Panc1 (cell line): ENCODE measurements at regions not wholly inside any gene's neighbourhood (a gene's known extent, or its start where the extent isn't known, plus 50 kb on each side); places are given as distances from the start of the nearest gene placed in this dataset.

Experiments used
- ATAC-seq: fragments of 200-7000 bp; cut with Tn5 transposase; 2 replicates; pipeline ENCODE4 v1.9.1; 2020; ENCODE audit warnings: mild to moderate bottlenecking, moderate library complexity
- BruUV-seq: library from RNA; stranded (reverse); fragments of 400-500 nt; replicated peaks from 2 replicates; lab custom pipeline; 2021; lab: Mats Ljungman, UMichigan
- CTCF ChIA-PET: fragments of 300-600 bp; sonication (Branson Sonifier 250); formaldehyde crosslinking; loops from one replicate; lab custom pipeline; 2022; ENCODE audit warnings: antibody characterized with exemption; lab: Charles Lee
- POLR2A ChIA-PET: fragments of 300-600 bp; sonication (Branson Sonifier 250); formaldehyde crosslinking; loops from one replicate; lab custom pipeline; 2022; ENCODE audit warnings: antibody characterized with exemption; lab: Charles Lee
- DNase-seq: peaks from one replicate; pipeline ENCODE4 v3.0.0-alpha.2; 2010; ENCODE audit warnings: low read depth, low spot score
- H3K27ac ChIP-seq: 2 replicates; pipeline ENCODE4 v1.5.1; 2011; ENCODE audit warnings: mild to moderate bottlenecking, low read length, inconsistent platforms
- H3K27me3 ChIP-seq: fragments of 200-500 bp; sonication (Bioruptor generic); 2 replicates; pipeline ENCODE4 v1.6.0; 2014; ENCODE audit warnings: low read length, inconsistent platforms; ENCODE audit not compliant: control insufficient read depth, insufficient read depth
- H3K36me3 ChIP-seq: fragments of 200-500 bp; sonication (Bioruptor generic); 2 replicates; pipeline ENCODE4 v1.5.1; 2014; ENCODE audit warnings: inconsistent platforms, mild to moderate bottlenecking, low read length, moderate library complexity; ENCODE audit not compliant: control insufficient read depth, insufficient read depth
- H3K4me1 ChIP-seq: 2 replicates; pipeline ENCODE4 v1.5.1; 2011; ENCODE audit warnings: inconsistent platforms, mild to moderate bottlenecking, low read length, moderate library complexity; ENCODE audit not compliant: control insufficient read depth, insufficient read depth
- H3K4me3 ChIP-seq, 2 experiments: 2 replicates each; pipeline ENCODE4 v1.5.1; 2011 to 2012; ENCODE audit warnings: low read depth in 2 of 2, low read length in 2 of 2, mild to moderate bottlenecking in 2 of 2, inconsistent platforms in 1 of 2, moderate library complexity in 1 of 2
- H3K9me3 ChIP-seq: fragments of 200-500 bp; sonication (Bioruptor generic); 2 replicates; pipeline ENCODE4 v1.5.1; 2014; ENCODE audit warnings: low read depth, mild to moderate bottlenecking, inconsistent platforms, low read length, moderate library complexity; ENCODE audit not compliant: control insufficient read depth, insufficient read depth
- POLR2AphosphoS5 ChIP-seq: IDR thresholded peaks from 2 replicates; pipeline ENCODE4 v1.6.1; 2012; ENCODE audit warnings: mild to moderate bottlenecking, low read depth, low read length, moderate library complexity
- SIN3A ChIP-seq: IDR thresholded peaks from 2 replicates; pipeline ENCODE4 v1.6.1; 2012; ENCODE audit warnings: low read depth, mild to moderate bottlenecking, low read length, moderate library complexity, borderline replicate concordance; ENCODE audit not compliant: insufficient read depth
- TCF7L2 ChIP-seq: IDR thresholded peaks from 2 replicates; pipeline ENCODE4 v1.6.1; 2011; ENCODE audit warnings: mild to moderate bottlenecking, low read depth, low read length, inconsistent platforms
- in situ Hi-C: cut with HindIII; loops from 2 replicates; pipeline ENCODE4 v1.10.0; 2016; ENCODE audit warnings: low sequenced_read_pairs, low pct_unique_long_range_greater_than_20kb
- intact Hi-C: fragments of 100-400 bp; cut with micrococcal nuclease; formaldehyde crosslinking; loops from one replicate; pipeline ENCODE4 v1.10.0; 2022; ENCODE audit not compliant: unreplicated experiment
- TF ChIP-seq, protein P1 (sequence below): fragments of 450-650 bp; IDR thresholded peaks from 2 replicates; pipeline ENCODE4 v1.5.1; 2017; ENCODE audit warnings: mild to moderate bottlenecking
- TF ChIP-seq, protein P2 (sequence below), 2 experiments: IDR thresholded peaks; 2 replicates each; pipeline ENCODE4 v1.6.1; 2011 to 2012; ENCODE audit warnings: low read depth in 2 of 2, control low read depth in 1 of 2, low read length in 1 of 2, mild to moderate bottlenecking in 1 of 2, moderate library complexity in 1 of 2; ENCODE audit not compliant: insufficient read depth in 1 of 2

DNA sequence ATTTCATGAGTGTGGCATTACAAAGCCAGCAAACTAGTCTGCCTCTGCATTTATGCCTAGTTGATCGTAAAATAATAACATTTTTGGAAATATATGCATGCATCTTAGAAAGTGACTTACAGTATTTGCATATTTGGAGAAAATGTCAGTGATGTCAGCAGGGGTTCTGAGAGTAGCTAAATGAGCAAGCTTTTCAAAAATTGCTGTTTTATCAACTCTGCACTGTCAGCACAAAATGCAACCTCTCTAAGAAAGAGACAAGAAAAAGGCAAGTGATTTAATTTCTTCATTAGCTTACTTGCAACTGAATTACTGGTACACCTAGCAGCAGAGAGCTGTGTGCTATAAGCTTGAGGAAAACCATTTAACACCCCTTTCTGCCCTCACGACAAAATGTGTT lies 632.5 kb upstream of the MMS22L start:
- ChIA-PET CTCF (no interaction called here), POLR2A (no interaction called here)
- in situ Hi-C loops (no loop called here), intact Hi-C loops (no loop called here)
- no peaks in the 10 kb centered on the region for H3K27me3 ChIP-seq
- no peaks in the 10 kb centered on the region for H3K36me3 ChIP-seq
- no peak for DNase-seq
- no peak for ATAC-seq
- H3K4me1 ChIP-seq: no peaks in the 10 kb centered on the region
- no peak overlapping the region for H3K27ac ChIP-seq
- TF ChIP-seq SIN3A: no peak
- no peak for TF ChIP-seq POLR2AphosphoS5
- no peak overlapping the region for H3K4me3 ChIP-seq
- no TSS peak for BruUV-seq
- no peaks in the 10 kb centered on the region for H3K9me3 ChIP-seq

DNA sequence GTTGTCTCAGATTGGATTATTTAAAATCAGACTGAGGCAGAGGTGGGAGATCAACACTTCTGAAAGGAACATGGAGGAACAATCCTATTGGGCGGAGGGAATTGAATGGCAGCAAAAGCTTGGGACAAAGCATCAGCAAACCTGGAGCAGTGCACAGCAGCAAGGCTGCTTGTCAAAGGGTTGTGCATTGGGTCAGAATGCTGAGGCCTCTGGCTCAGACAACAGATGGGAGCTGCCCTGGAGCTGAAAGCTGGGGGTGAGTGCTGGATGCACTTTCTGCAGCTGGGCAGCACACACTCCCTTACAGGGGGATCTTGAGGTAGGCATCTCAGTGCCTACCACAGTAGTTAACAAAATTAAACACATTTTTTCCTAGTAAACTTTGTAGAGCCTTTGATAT lies 634.4 kb upstream of the MMS22L start:
- intact Hi-C loops (no loop called here), in situ Hi-C loops (no loop called here)
- Histone ChIP-seq H3K4me3 (no peak overlapping the region), H3K4me1 (no peaks in the 10 kb centered on the region), H3K9me3 (no peaks in the 10 kb centered on the region), H3K27me3 (no peaks in the 10 kb centered on the region), H3K36me3 (no peaks in the 10 kb centered on the region), H3K27ac (no peak overlapping the region)
- POLR2A ChIA-PET: no interaction called here
- CTCF ChIA-PET: no interaction called here
- DNase-seq (no peak), ATAC-seq (no peak)
- no TSS peak for BruUV-seq
- TF ChIP-seq, protein P1, sequence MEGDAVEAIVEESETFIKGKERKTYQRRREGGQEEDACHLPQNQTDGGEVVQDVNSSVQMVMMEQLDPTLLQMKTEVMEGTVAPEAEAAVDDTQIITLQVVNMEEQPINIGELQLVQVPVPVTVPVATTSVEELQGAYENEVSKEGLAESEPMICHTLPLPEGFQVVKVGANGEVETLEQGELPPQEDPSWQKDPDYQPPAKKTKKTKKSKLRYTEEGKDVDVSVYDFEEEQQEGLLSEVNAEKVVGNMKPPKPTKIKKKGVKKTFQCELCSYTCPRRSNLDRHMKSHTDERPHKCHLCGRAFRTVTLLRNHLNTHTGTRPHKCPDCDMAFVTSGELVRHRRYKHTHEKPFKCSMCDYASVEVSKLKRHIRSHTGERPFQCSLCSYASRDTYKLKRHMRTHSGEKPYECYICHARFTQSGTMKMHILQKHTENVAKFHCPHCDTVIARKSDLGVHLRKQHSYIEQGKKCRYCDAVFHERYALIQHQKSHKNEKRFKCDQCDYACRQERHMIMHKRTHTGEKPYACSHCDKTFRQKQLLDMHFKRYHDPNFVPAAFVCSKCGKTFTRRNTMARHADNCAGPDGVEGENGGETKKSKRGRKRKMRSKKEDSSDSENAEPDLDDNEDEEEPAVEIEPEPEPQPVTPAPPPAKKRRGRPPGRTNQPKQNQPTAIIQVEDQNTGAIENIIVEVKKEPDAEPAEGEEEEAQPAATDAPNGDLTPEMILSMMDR: no peak
- TF ChIP-seq TCF7L2 (no peak), POLR2AphosphoS5 (no peak)
- TF ChIP-seq, protein P2, sequence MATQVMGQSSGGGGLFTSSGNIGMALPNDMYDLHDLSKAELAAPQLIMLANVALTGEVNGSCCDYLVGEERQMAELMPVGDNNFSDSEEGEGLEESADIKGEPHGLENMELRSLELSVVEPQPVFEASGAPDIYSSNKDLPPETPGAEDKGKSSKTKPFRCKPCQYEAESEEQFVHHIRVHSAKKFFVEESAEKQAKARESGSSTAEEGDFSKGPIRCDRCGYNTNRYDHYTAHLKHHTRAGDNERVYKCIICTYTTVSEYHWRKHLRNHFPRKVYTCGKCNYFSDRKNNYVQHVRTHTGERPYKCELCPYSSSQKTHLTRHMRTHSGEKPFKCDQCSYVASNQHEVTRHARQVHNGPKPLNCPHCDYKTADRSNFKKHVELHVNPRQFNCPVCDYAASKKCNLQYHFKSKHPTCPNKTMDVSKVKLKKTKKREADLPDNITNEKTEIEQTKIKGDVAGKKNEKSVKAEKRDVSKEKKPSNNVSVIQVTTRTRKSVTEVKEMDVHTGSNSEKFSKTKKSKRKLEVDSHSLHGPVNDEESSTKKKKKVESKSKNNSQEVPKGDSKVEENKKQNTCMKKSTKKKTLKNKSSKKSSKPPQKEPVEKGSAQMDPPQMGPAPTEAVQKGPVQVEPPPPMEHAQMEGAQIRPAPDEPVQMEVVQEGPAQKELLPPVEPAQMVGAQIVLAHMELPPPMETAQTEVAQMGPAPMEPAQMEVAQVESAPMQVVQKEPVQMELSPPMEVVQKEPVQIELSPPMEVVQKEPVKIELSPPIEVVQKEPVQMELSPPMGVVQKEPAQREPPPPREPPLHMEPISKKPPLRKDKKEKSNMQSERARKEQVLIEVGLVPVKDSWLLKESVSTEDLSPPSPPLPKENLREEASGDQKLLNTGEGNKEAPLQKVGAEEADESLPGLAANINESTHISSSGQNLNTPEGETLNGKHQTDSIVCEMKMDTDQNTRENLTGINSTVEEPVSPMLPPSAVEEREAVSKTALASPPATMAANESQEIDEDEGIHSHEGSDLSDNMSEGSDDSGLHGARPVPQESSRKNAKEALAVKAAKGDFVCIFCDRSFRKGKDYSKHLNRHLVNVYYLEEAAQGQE (IDR thresholded peaks at IDR 0.05; ENCODE audit: insufficient read depth in 1 of 2, low read depth in 2 of 2, low read length in 1 of 2): no peak

DNA sequence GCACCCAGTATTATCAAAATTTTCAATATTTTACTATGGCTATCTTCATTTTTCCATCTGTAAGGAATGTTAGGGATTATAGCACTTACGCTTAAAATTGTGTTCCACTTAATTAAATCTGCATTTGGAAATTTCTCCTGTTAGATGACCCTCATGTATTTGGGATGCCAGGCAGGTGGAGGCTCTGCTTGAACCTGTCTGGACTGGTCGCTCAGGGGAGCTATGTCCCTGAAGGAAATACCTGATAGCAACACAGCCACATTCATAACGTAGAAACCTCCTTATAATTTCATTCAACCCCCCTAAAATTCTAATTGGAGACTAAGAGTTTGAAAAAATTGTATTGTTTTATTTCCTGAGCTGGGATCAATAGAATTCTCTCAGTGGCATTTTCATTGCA lies 636.0 kb upstream of the MMS22L start:
- intact Hi-C loops (no loop called here), in situ Hi-C loops (no loop called here)
- ATAC-seq (no peak), DNase-seq (no peak)
- Histone ChIP-seq H3K4me1 (no peaks in the 10 kb centered on the region), H3K4me3 (no peak overlapping the region), H3K27me3 (no peaks in the 10 kb centered on the region), H3K27ac (no peak overlapping the region), H3K36me3 (no peaks in the 10 kb centered on the region), H3K9me3 (no peaks in the 10 kb centered on the region)
- BruUV-seq: no TSS peak
- TF ChIP-seq SIN3A (no peak), POLR2AphosphoS5 (no peak), TCF7L2 (no peak)
- TF ChIP-seq, protein P2 (IDR thresholded peaks at IDR 0.05; ENCODE audit: insufficient read depth in 1 of 2, low read depth in 2 of 2, low read length in 1 of 2): no peak
- TF ChIP-seq, protein P1: no peak
- CTCF ChIA-PET: no interaction called here
- POLR2A ChIA-PET: no interaction called here
